GM19328 (cell line): ENCODE measurements at regions not wholly inside any gene's neighbourhood (a gene's known extent, or its start where the extent isn't known, plus 50 kb on each side); places are given as distances from the start of the nearest gene placed in this dataset.
"Not testable (repeated sequence)": the region's sequence is repeated elsewhere in the genome, so short reads cannot be mapped to it uniquely, and the experiment has no call there.

Experiments
- ATAC-seq: cut with Tn5 transposase; IDR thresholded peaks from one replicate; pipeline ENCODE4 v1.9.1; 2021; ENCODE audit warnings: mild to moderate bottlenecking, moderate library complexity; ENCODE audit not compliant: unreplicated experiment

- no peak for ATAC-seq
Observed at GRCh38 chr7:145147865-145148264, 312.0 kb upstream of the TPK1 start.

- ATAC-seq = no peak
Observed at GRCh38 chr7:145143685-145144084, 307.8 kb upstream of the TPK1 start.

- no peak for ATAC-seq
Observed at GRCh38 chr7:145134377-145134776, 298.5 kb upstream of the TPK1 start.

GRCh38 chr7:145123502-145123901 lies 287.6 kb upstream of the TPK1 start:
- no peak for ATAC-seq

GRCh38 chr7:145106001-145106400 lies 270.1 kb upstream of the TPK1 start:
- no peak for ATAC-seq

GRCh38 chr7:145105561-145105960 lies 269.7 kb upstream of the TPK1 start:
- no peak for ATAC-seq

- no peak for ATAC-seq
Observed at GRCh38 chr7:145104400-145104799, 268.5 kb upstream of the TPK1 start.

- not testable (repeated sequence) for ATAC-seq
Observed at GRCh38 chr7:145102199-145102598, 266.3 kb upstream of the TPK1 start.

- no peak for ATAC-seq
Observed at GRCh38 chr7:145092766-145093165, 256.9 kb upstream of the TPK1 start.

GRCh38 chr7:145088111-145088745 lies 252.4 kb upstream of the TPK1 start:
- ATAC-seq = no peak

GRCh38 chr7:145082366-145083161 lies 246.7 kb upstream of the TPK1 start:
- no peak for ATAC-seq

GRCh38 chr7:145065473-145065872 lies 229.6 kb upstream of the TPK1 start:
- ATAC-seq = no peak

GRCh38 chr7:145064114-145064513 lies 228.3 kb upstream of the TPK1 start:
- no peak for ATAC-seq

- ATAC-seq = no peak
Observed at GRCh38 chr7:145053781-145054180, 217.9 kb upstream of the TPK1 start.

- ATAC-seq = no peak
Observed at GRCh38 chr7:145050415-145050814, 214.6 kb upstream of the TPK1 start.

- ATAC-seq = peak; percentile 70
Observed at GRCh38 chr7:145036604-145037405, 201.0 kb upstream of the TPK1 start.

GRCh38 chr7:145031162-145031561 lies 195.3 kb upstream of the TPK1 start:
- no peak for ATAC-seq

GRCh38 chr7:145030754-145031153 lies 194.9 kb upstream of the TPK1 start:
- ATAC-seq = no peak

- no peak for ATAC-seq
Observed at GRCh38 chr7:145020454-145020853, 184.6 kb upstream of the TPK1 start.

GRCh38 chr7:145016068-145016467 lies 180.2 kb upstream of the TPK1 start:
- ATAC-seq = no peak

- no peak for ATAC-seq
Observed at GRCh38 chr7:145009876-145010275, 174.0 kb upstream of the TPK1 start.

- no peak for ATAC-seq
Observed at GRCh38 chr7:145005601-145006000, 169.7 kb upstream of the TPK1 start.
